Spleen (tissue), 11 donors: ENCODE measurements at regions not wholly inside any gene's neighbourhood (a gene's known extent, or its start where the extent isn't known, plus 50 kb on each side); places are given as distances from the start of the nearest gene placed in this dataset.

Experiments used
- DNase-seq: peaks from one replicate; pipeline ENCODE4 v3.0.0-alpha.2; 2020
- H3K27ac ChIP-seq, 8 donors: fragments of 200-600 bp; sonication (generic) in 7 of 8; 1 replicate in 4 of 8; 2 replicates in 4 of 8; pipeline versions ENCODE4 v1.5.0 to v1.8.0; 2016 to 2021; ENCODE audit warnings: inconsistent platforms in 4 of 8, mild to moderate bottlenecking in 4 of 8, moderate library complexity in 1 of 8
- H3K27me3 ChIP-seq, 7 donors: fragments of 200-600 bp; sonication (generic) in 6 of 7; replicated peaks in 1 of 7; 1 replicate in 4 of 7; 2 replicates in 3 of 7; pipeline versions ENCODE4 v1.5.0 to v1.8.0; 2016 to 2021; ENCODE audit warnings: inconsistent platforms in 3 of 7, mild to moderate bottlenecking in 1 of 7
- H3K36me3 ChIP-seq, 6 donors: fragments of 200-600 bp; sonication (generic) in 5 of 6; 1 replicate in 4 of 6; 2 replicates in 2 of 6; pipeline versions ENCODE4 v1.5.0 to v1.8.0; 2016 to 2021; ENCODE audit warnings: inconsistent platforms in 2 of 6
- H3K4me1 ChIP-seq, 6 donors: fragments of 200-600 bp; sonication (generic) in 5 of 6; 1 replicate in 3 of 6; 2 replicates in 3 of 6; pipeline versions ENCODE4 v1.5.0 to v1.8.0; 2016 to 2021; ENCODE audit warnings: inconsistent platforms in 3 of 6
- H3K4me3 ChIP-seq, 8 donors: fragments of 200-600 bp; sonication (generic) in 7 of 8; 1 replicate in 4 of 8; 2 replicates in 4 of 8; pipeline versions ENCODE4 v1.5.0 to v1.8.0; 2016 to 2021; ENCODE audit warnings: inconsistent platforms in 4 of 8, mild to moderate bottlenecking in 4 of 8, moderate library complexity in 2 of 8
- H3K9me3 ChIP-seq, 8 donors: fragments of 200-600 bp; sonication (generic) in 7 of 8; 1 replicate in 4 of 8; 2 replicates in 4 of 8; pipeline versions ENCODE4 v1.5.0 to v1.8.0; 2016 to 2021; ENCODE audit warnings: inconsistent platforms in 4 of 8
- POLR2A ChIP-seq, 3 donors: fragments of 450-650 bp; IDR thresholded peaks; one replicate each; pipeline ENCODE4 v1.5.1; 2017; ENCODE audit warnings: antibody characterized with exemption in 3 of 3, mild to moderate bottlenecking in 1 of 3
- POLR2AphosphoS5 ChIP-seq, 3 donors: sonication (generic); formaldehyde crosslinking; IDR thresholded peaks; one replicate each; pipeline ENCODE4 v1.5.1; 2017; ENCODE audit warnings: antibody characterized with exemption in 3 of 3
- WGBS, 5 donors: extraction: QIAGEN DNeasy Blood & Tissue Kit in 3 of 5; methylation state at CpG; one replicate each; pipeline versions ENCODE4 v1.1.5 to v1.1.7; 2013 to 2018; 5-methylcytosine and 5-hydroxymethylcytosine counted together
- intact Hi-C: fragments of 100-400 bp; cut with DNase I; formaldehyde crosslinking; loops from one replicate; pipeline ENCODE4 v1.15.0; 2023; ENCODE audit warnings: low total_unique reads
- TF ChIP-seq, protein P1 (sequence below), 11 experiments: fragments of 200-600 bp in 7 of 11; fragments of 450-650 bp in 4 of 11; sonication (generic) in 4 of 11; IDR thresholded peaks in 8 of 11; conservative IDR thresholded peaks in 3 of 11; 1 replicate in 7 of 11; 2 replicates in 4 of 11; pipeline versions ENCODE4 v1.4.0 to v1.8.0; 2016 to 2021; ENCODE audit warnings: antibody characterized with exemption in 11 of 11, inconsistent platforms in 4 of 11, mild to moderate bottlenecking in 1 of 11
- donor health status: healthy with polysubstance abuse.
- donor health status: DM: no; HTN: no; CAD: no; lungs with moderate emphysema.
- donor health status: DM: no; HTN: no; CAD: no.
- donor health status: Bipolar disorder and iron deficiency.
- donor health status: healthy.
- donor health status: DM: no; HTN: no; CAD: no.
- donor health status: DM: yes; HTN: yes; CAD: no.

DNA sequence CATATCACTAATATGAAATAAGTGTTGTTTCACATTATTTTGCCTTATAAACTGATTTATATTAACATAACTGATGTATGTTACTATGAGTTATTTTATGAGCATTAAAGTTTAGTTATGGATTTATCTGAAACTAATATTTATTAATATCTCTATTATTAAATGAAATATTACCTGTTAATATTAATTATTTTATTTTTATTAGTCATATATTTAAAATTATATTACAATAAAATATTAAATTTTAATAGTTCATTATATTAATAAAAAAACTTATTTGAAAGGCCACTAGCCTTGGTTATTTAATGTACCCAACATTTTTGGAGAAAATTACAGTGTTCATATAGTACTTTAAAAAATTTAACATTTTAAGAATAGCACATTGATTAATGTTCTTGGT lies 1643.4 kb upstream of the MIR17HG start:
- H3K4me3 ChIP-seq = no peak overlapping the region
- TF ChIP-seq, protein P1, sequence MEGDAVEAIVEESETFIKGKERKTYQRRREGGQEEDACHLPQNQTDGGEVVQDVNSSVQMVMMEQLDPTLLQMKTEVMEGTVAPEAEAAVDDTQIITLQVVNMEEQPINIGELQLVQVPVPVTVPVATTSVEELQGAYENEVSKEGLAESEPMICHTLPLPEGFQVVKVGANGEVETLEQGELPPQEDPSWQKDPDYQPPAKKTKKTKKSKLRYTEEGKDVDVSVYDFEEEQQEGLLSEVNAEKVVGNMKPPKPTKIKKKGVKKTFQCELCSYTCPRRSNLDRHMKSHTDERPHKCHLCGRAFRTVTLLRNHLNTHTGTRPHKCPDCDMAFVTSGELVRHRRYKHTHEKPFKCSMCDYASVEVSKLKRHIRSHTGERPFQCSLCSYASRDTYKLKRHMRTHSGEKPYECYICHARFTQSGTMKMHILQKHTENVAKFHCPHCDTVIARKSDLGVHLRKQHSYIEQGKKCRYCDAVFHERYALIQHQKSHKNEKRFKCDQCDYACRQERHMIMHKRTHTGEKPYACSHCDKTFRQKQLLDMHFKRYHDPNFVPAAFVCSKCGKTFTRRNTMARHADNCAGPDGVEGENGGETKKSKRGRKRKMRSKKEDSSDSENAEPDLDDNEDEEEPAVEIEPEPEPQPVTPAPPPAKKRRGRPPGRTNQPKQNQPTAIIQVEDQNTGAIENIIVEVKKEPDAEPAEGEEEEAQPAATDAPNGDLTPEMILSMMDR (IDR thresholded peaks at IDR 0.05 in 8 of 11, conservative IDR thresholded peaks at IDR 0.05 in 3 of 11) = no peak
- TF ChIP-seq POLR2AphosphoS5 (IDR thresholded peaks at IDR 0.05) (no peak), POLR2A (IDR thresholded peaks at IDR 0.05) (no peak)
- H3K36me3 ChIP-seq = no peaks in the 10 kb centered on the region
- no peak overlapping the region for H3K27ac ChIP-seq
- intact Hi-C loops = no loop called here
- no peaks in the 10 kb centered on the region for H3K27me3 ChIP-seq
- no peaks in the 10 kb centered on the region for H3K4me1 ChIP-seq
- H3K9me3 ChIP-seq = peaks cover 0 to 5% (median 0%) of the 10 kb centered on the region in 8 donors
- no peak for DNase-seq

GRCh38 chr13:89708013-89708412 lies 1639.5 kb upstream of the MIR17HG start:
- intact Hi-C loops = no loop called here
- TF ChIP-seq POLR2A (IDR thresholded peaks at IDR 0.05) (no peak), POLR2AphosphoS5 (IDR thresholded peaks at IDR 0.05) (no peak)
- TF ChIP-seq, protein P1 (IDR thresholded peaks at IDR 0.05 in 8 of 11, conservative IDR thresholded peaks at IDR 0.05 in 3 of 11) = no peak
- Histone ChIP-seq H3K36me3 (no peaks in the 10 kb centered on the region), H3K9me3 (peaks cover 0 to 5% (median 0%) of the 10 kb centered on the region in 8 donors), H3K27me3 (no peaks in the 10 kb centered on the region), H3K4me1 (no peaks in the 10 kb centered on the region), H3K27ac (no peak overlapping the region), H3K4me3 (no peak overlapping the region)
- 81 to 92% (median 85%) methylated on average over 6 of the region's 6 CpGs for WGBS, 5 donors
- DNase-seq = no peak

GRCh38 chr13:89721216-89721615 lies 1626.3 kb upstream of the MIR17HG start:
- DNase-seq = no peak
- intact Hi-C loops = no loop called here
- WGBS, 5 donors = 62 to 81% (median 69%) methylated on average over 4 of the region's 4 CpGs
- no peak overlapping the region for H3K4me3 ChIP-seq
- H3K36me3 ChIP-seq = no peaks in the 10 kb centered on the region
- no peak overlapping the region for H3K27ac ChIP-seq
- no peak for TF ChIP-seq POLR2A (IDR thresholded peaks at IDR 0.05)
- no peak for TF ChIP-seq POLR2AphosphoS5 (IDR thresholded peaks at IDR 0.05)
- peaks cover 0 to 12% (median 5%) of the 10 kb centered on the region in 8 donors for H3K9me3 ChIP-seq
- H3K27me3 ChIP-seq = no peaks in the 10 kb centered on the region
- no peaks in the 10 kb centered on the region for H3K4me1 ChIP-seq

GRCh38 chr13:89726690-89727435 lies 1620.6 kb upstream of the MIR17HG start:
- 41 to 69% (median 54%) methylated on average over 2 of the region's 2 CpGs for WGBS, 5 donors
- intact Hi-C loops = no loop called here
- peaks cover 0 to 13% (median 7%) of the 10 kb centered on the region in 8 donors for H3K9me3 ChIP-seq
- no peak overlapping the region for H3K27ac ChIP-seq
- no peaks in the 10 kb centered on the region for H3K27me3 ChIP-seq
- H3K4me1 ChIP-seq = no peaks in the 10 kb centered on the region
- DNase-seq = no peak
- H3K4me3 ChIP-seq = no peak overlapping the region
- no peak for TF ChIP-seq POLR2AphosphoS5 (IDR thresholded peaks at IDR 0.05)
- TF ChIP-seq, protein P1 (IDR thresholded peaks at IDR 0.05 in 8 of 11, conservative IDR thresholded peaks at IDR 0.05 in 3 of 11) = no peak
- no peak for TF ChIP-seq POLR2A (IDR thresholded peaks at IDR 0.05)
- no peaks in the 10 kb centered on the region for H3K36me3 ChIP-seq
